Central memory CD8-positive, alpha-beta T cell (primary cell): ENCODE measurements at regions not wholly inside any gene's neighbourhood (a gene's known extent, or its start where the extent isn't known, plus 50 kb on each side); places are given as distances from the start of the nearest gene placed in this dataset.

Experiments
- ATAC-seq: fragments of 150-1000 bp; cut with Tn5 transposase; replicated peaks from 2 replicates; pipeline ENCODE4 v1.10.0; 2022; ENCODE audit warnings: mild to moderate bottlenecking, moderate FRiP score, moderate number of reproducible peaks; ENCODE audit not compliant: poor library complexity, severe bottlenecking; ENCODE audit errors: extremely low read depth
- DNase-seq, 2 donors: peaks; one replicate each; pipeline ENCODE4 v3.0.0; 2021; ENCODE audit warnings: low spot score in 2 of 2
- H3K27ac Mint-ChIP-seq: one replicate; pipeline ENCODE4 v1.8.0; 2022; ENCODE audit warnings: low read depth, mild to moderate bottlenecking, moderate library complexity, mixed read lengths
- H3K27me3 Mint-ChIP-seq: one replicate; pipeline ENCODE4 v1.8.0; 2022; ENCODE audit warnings: mixed read lengths
- H3K36me3 Mint-ChIP-seq: one replicate; pipeline ENCODE4 v1.8.0; 2022; ENCODE audit warnings: mild to moderate bottlenecking, moderate library complexity, mixed read lengths; ENCODE audit not compliant: insufficient read depth
- H3K4me1 Mint-ChIP-seq: one replicate; pipeline ENCODE4 v1.8.0; 2022; ENCODE audit warnings: mixed read lengths
- H3K4me3 Mint-ChIP-seq: one replicate; pipeline ENCODE4 v1.8.0; 2022; ENCODE audit warnings: mild to moderate bottlenecking, moderate library complexity, mixed read lengths
- H3K9me3 Mint-ChIP-seq: one replicate; pipeline ENCODE4 v1.8.0; 2022; ENCODE audit warnings: mixed read lengths

DNA sequence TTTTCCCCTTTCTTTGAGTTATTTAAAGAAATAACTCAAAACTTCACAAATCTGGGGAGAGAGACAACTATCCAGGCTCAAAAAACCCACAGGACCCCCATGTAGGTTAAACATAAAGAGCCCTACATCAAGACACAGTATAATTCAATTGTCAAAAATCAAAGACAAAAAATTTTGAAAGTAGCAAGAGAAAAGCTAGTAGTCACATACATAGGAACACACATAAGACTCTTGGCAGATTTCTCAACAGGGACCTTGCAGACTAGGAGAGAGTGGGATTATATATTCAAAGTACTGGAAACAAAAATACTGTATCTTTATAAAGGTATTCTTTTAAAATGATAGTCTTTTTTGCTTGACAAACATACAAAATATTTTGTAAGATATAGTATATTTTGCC lies 296.9 kb downstream of the OSTF1 start:
- H3K4me1 Mint-ChIP-seq: no peaks in the 10 kb centered on the region
- no peak for ATAC-seq
- no peak overlapping the region for H3K4me3 Mint-ChIP-seq

GRCh38 chr9:75389101-75389500 lies 300.8 kb downstream of the OSTF1 start:
- Mint-ChIP-seq H3K27me3 (no peaks in the 10 kb centered on the region), H3K4me1 (no peaks in the 10 kb centered on the region), H3K27ac (no peak overlapping the region), H3K36me3 (no peaks in the 10 kb centered on the region), H3K9me3 (peaks cover 25% of the 10 kb centered on the region), H3K4me3 (no peak overlapping the region)
- no peak for DNase-seq
- no peak for ATAC-seq

More for the DNA sequence above, 296.9 kb downstream of the OSTF1 start:
- H3K9me3 Mint-ChIP-seq: peaks cover 31% of the 10 kb centered on the region
- H3K27ac Mint-ChIP-seq: no peak overlapping the region
- H3K27me3 Mint-ChIP-seq: no peaks in the 10 kb centered on the region
- H3K36me3 Mint-ChIP-seq: no peaks in the 10 kb centered on the region
- DNase-seq: no peak

DNA sequence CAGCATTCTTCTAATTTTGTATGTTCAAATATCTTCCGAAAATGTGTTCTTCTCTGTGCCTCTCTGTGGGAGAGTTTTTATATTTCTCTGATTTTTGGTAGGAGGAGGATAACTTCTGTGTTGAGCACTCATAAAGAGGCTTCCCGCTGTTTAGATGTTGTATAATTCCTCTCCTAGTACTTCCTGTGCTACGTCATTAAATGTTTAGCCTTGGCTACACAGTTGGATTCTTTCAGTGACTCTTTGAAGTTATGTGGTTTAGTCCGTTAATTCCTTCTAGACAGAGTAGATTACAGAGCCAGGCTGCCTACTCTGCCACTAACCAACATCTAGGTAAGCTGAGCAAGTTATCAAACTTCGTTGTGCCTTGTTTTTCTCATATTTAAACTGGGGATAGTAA lies 302.6 kb downstream of the OSTF1 start:
- ATAC-seq (no peak), DNase-seq (no peak)
- Mint-ChIP-seq H3K27me3 (no peaks in the 10 kb centered on the region), H3K27ac (no peak overlapping the region), H3K4me1 (no peaks in the 10 kb centered on the region), H3K36me3 (no peaks in the 10 kb centered on the region), H3K4me3 (no peak overlapping the region), H3K9me3 (peaks cover 12% of the 10 kb centered on the region)

DNA sequence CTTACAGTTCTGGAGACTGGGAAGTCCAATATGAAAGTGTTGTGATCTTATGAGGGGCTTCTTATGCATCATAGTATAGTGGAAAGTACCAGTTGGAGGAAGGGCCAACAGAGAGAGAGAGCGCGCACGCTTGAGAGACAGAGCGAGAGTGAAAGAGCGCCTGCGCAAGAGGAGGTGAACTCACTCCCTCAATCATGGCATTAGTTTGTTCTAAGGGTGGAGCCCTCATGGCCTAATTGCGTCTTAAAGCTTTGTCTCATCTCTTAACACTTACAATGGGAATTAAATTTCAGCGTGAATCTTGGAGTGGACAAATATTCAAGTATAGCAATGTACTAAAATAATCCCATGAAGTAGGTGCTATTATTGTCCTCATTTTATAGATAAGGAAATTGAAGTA lies 303.2 kb downstream of the OSTF1 start:
- Mint-ChIP-seq H3K27me3 (no peaks in the 10 kb centered on the region), H3K36me3 (no peaks in the 10 kb centered on the region), H3K4me1 (no peaks in the 10 kb centered on the region), H3K4me3 (no peak overlapping the region), H3K27ac (no peak overlapping the region), H3K9me3 (peaks cover 6% of the 10 kb centered on the region)
- DNase-seq (no peak), ATAC-seq (no peak)

GRCh38 chr9:75395336-75395735 lies 307.0 kb downstream of the OSTF1 start:
- ATAC-seq (no peak), DNase-seq (no peak)
- no peak overlapping the region for H3K27ac Mint-ChIP-seq
- H3K36me3 Mint-ChIP-seq: no peaks in the 10 kb centered on the region
- no peaks in the 10 kb centered on the region for H3K4me1 Mint-ChIP-seq
- H3K27me3 Mint-ChIP-seq: no peaks in the 10 kb centered on the region
- H3K4me3 Mint-ChIP-seq: no peak overlapping the region
- no peaks in the 10 kb centered on the region for H3K9me3 Mint-ChIP-seq

DNA sequence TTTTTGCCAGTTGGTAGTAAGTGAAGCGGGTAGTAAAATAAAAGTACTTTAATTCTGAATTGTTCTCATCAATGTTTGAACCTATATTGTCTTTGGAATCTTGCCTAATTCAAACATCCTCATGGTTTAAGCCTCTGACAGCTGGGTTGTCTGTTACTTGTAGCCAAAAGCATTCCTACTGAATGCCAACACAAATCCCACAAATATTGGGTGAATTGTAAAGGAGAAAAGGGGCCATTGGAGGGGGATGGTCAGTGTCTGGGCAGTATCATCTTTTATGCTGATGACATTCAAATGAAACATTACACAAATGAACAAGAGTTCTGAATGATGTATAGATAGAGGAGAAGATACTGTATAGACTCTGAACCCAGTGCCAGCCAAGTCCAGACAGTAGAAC lies 309.5 kb downstream of the OSTF1 start:
- Mint-ChIP-seq H3K9me3 (no peaks in the 10 kb centered on the region), H3K36me3 (no peaks in the 10 kb centered on the region), H3K27ac (no peak overlapping the region), H3K4me1 (no peaks in the 10 kb centered on the region), H3K27me3 (no peaks in the 10 kb centered on the region), H3K4me3 (no peak overlapping the region)
- ATAC-seq (no peak), DNase-seq (no peak)

DNA sequence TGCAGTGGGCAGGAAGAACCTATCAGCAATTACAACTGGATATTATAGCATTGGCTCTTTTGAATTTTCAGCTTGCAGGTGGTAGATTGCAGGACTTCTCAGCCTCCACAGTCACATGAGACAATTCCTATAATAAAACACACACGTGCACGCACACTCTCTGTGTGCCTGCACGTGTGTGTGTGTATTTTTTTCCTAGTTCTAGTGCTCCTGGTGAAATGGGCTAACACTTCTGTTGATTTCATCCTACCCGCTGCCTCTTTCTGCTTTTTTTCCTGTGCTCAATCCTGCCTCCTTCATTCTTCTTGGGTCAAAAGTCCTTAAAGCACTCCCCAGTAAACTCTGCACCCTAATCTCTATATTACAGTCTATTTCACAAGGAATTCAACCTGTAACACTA lies 320.1 kb downstream of the OSTF1 start:
- DNase-seq (no peak), ATAC-seq (no peak)
- H3K27me3 Mint-ChIP-seq: no peaks in the 10 kb centered on the region
- H3K9me3 Mint-ChIP-seq: no peaks in the 10 kb centered on the region
- H3K36me3 Mint-ChIP-seq: no peaks in the 10 kb centered on the region
- no peak overlapping the region for H3K27ac Mint-ChIP-seq
- no peaks in the 10 kb centered on the region for H3K4me1 Mint-ChIP-seq
- H3K4me3 Mint-ChIP-seq: no peak overlapping the region

- no peak overlapping the region for H3K27ac Mint-ChIP-seq
- H3K4me3 Mint-ChIP-seq: no peak overlapping the region
- no peaks in the 10 kb centered on the region for H3K36me3 Mint-ChIP-seq
- ATAC-seq (no peak), DNase-seq (no peak)
- H3K27me3 Mint-ChIP-seq: no peaks in the 10 kb centered on the region
- H3K4me1 Mint-ChIP-seq: no peaks in the 10 kb centered on the region
- no peaks in the 10 kb centered on the region for H3K9me3 Mint-ChIP-seq
These were observed 322.1 kb downstream of the OSTF1 start for GRCh38 chr9:75410405-75410804.

DNA sequence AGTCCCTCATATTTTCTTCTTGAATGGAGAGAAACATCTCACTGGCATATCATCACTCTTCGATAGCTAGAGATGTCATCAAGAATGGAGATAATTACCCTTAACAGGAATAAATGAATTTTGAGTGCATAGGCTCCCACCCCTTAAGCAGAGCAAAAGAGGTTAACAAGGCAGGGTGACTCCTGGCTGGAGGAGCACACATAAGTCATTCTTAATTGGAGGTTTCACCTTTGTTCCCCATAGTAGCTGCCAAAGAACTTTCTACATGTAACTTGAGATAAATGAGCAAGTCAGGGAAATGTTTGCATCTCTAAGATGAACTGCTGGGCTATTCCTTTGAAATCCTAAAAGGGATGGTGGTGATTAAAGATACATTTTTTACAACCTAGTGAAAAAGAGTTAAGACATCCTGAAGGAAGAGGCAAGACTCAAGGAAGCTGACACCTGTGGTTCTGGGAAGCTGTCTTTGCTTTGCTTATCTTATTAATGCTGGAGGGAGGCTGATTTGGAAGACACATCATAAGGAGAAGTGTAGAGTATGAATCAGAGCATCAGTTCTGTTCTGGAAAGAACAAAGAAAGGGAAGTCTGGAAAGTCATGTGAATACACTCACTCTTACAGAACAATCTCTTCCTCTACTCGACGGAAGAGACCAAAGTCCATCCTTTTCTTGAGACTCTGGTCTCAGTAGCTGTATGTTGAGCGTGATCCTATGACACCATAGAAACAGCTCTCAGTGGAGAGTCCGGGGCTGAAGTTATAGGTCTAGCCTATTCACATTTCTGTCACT lies 326.3 kb downstream of the OSTF1 start:
- H3K36me3 Mint-ChIP-seq: no peaks in the 10 kb centered on the region
- no peak overlapping the region for H3K4me3 Mint-ChIP-seq
- H3K9me3 Mint-ChIP-seq: no peaks in the 10 kb centered on the region
- no peaks in the 10 kb centered on the region for H3K27me3 Mint-ChIP-seq
- H3K4me1 Mint-ChIP-seq: no peaks in the 10 kb centered on the region
- DNase-seq: no peak
- H3K27ac Mint-ChIP-seq: no peak overlapping the region
- ATAC-seq: no peak

GRCh38 chr9:75417471-75417870 lies 329.2 kb downstream of the OSTF1 start:
- no peak overlapping the region for H3K4me3 Mint-ChIP-seq
- no peaks in the 10 kb centered on the region for H3K4me1 Mint-ChIP-seq
- no peak for DNase-seq
- H3K27me3 Mint-ChIP-seq: no peaks in the 10 kb centered on the region
- no peak overlapping the region for H3K27ac Mint-ChIP-seq
- no peaks in the 10 kb centered on the region for H3K36me3 Mint-ChIP-seq
- H3K9me3 Mint-ChIP-seq: no peaks in the 10 kb centered on the region
- no peak for ATAC-seq

GRCh38 chr9:75418518-75418917 lies 330.2 kb downstream of the OSTF1 start:
- no peak overlapping the region for H3K4me3 Mint-ChIP-seq
- no peak for DNase-seq
- no peaks in the 10 kb centered on the region for H3K36me3 Mint-ChIP-seq
- no peak overlapping the region for H3K27ac Mint-ChIP-seq
- H3K9me3 Mint-ChIP-seq: no peaks in the 10 kb centered on the region
- no peak for ATAC-seq
- H3K4me1 Mint-ChIP-seq: no peaks in the 10 kb centered on the region
- H3K27me3 Mint-ChIP-seq: no peaks in the 10 kb centered on the region

GRCh38 chr9:75422944-75423522 lies 334.7 kb downstream of the OSTF1 start:
- no peak overlapping the region for H3K27ac Mint-ChIP-seq
- DNase-seq (no peak), ATAC-seq (no peak)
- H3K27me3 Mint-ChIP-seq: no peaks in the 10 kb centered on the region
- no peaks in the 10 kb centered on the region for H3K4me1 Mint-ChIP-seq
- no peaks in the 10 kb centered on the region for H3K36me3 Mint-ChIP-seq
- H3K9me3 Mint-ChIP-seq: no peaks in the 10 kb centered on the region
- no peak overlapping the region for H3K4me3 Mint-ChIP-seq
